Stimulated activated CD4-positive, alpha-beta T cell treated with anti-CD3 and anti-CD28 coated beads, Interleukin-1b, Interleukin-23, amount 100 ng/mL, for 1 hour (primary cell): ENCODE measurements at regions not wholly inside any gene's neighbourhood (a gene's known extent, or its start where the extent isn't known, plus 50 kb on each side); places are given as distances from the start of the nearest gene placed in this dataset.
"Not testable (repeated sequence)": the region's sequence is repeated elsewhere in the genome, so short reads cannot be mapped to it uniquely, and the experiment has no call there.

Experiments
- DNase-seq, 2 donors: peaks; one replicate each; pipeline ENCODE4 v3.0.0-alpha.2; 2020; ENCODE audit warnings: low read depth in 2 of 2

DNA sequence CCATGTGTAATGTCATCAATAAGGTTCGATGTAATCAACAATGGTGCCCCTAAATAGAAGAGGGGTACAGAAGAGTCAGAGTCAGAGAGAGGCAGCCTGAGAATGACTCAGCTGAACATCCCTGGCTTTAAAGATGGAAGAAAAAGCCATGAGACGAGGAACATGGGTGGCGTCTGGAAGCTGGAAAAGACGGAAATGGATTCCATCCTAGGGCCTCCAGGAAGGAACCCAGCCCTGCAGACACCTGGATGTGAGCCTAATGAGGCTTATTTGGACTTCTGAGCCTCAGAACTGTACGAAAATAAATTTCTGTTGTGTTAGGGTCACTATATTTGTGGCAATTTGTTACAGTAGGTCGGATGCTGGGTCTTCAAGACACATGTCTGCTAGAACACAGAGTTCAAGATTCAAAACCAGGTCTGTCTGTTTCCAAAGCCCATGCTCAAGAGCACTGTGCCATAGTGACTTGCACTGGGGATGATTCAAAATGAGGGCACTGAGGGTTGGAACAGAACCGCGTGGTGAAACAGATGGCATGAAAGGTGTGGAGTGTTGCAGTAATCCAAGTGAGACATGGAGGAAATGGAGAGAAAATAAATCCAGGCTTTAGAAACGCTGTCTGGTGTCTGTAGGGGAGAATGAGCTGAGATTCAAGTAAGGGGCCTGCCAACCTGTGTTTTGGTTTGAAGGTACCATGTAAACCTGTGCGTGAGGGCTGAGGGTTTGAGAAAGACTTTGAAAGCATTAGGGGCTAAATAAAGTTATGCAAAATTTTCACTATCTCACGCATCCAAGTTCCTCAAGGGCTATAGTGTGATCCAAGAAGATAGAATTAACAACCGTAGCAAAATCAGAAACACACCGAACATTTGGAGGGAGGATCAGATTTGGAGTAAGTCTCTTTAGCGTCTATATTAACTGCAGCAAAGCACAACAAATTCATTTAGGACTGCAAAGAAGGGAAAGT is 849.1 kb upstream of the AUTS2 start:
- DNase-seq: no peak

DNA sequence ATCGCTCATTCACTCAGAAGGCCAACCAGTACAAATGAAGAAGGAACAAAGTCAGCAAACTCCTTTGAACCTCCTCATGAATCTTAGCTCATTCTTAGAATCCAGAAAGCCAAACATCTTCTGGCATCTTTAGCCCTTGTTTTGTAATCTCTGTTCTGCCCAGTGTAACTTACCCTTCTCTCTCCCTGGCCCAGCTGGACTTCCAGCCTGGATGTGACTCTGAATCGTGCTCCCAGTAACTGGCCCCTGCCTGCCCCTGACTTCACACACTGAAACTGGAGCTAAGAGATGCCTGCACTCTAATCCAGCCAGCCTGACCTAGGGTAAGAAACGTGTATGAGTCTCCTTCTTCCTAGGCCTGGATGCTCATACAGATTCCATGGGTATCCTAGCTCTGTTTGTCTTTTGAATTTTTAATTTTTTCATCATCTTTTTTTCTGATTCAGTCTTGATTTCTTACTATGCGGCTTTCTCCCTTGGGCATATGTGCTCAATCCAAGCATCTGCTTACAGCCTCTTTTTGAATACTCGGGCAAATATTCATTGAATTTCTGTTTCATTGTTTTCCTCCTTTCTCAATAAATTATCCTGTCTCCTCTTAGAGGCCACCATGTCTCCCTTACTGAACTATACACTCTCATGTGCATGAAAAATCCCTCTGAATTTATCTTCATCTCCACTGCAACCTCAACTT is 845.6 kb upstream of the AUTS2 start:
- DNase-seq: no peak

DNA sequence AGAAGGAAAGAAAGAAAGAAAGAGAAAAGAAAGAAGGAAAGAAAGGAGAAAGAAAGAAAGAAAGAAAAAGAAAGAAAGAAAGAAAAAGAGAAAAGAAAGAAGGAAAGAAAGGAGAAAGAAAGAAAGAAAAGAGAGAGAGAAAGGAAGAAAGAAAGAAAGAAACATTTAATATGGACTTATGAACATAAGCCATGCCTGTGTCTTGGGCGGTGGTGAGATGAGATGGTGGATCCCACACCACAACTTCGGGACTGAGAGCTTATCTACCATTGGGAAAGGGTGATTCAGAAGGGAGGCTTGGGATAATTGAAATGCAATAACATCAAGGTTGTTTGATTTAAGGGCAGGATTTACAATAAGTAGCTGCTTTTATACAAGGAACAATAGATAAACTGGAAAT is 843.9 kb upstream of the AUTS2 start:
- no peak for DNase-seq

DNA sequence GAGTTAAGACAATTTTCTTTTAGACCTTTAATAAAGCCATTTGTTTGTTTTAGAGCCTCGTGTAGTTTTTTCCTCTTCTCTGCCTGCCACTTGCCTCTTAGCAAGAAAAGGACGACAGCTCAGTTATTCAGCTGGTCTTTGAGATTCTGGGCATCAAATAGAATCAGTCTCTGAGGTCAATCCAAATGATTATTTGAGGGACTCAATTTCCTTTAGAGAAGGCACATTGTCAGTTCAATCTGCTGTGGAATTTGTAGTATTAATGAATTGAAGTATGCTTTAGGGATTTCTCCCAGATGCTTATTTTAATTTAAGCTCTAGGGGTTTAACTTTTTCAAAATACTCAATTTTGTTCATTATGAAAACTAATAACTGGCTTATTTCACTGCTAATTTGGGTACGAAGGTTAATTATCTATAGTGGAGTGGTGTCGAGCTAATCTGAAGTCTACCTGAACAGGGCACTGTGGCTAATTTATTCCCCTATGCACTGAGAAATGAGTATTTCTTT is 841.2 kb upstream of the AUTS2 start:
- no peak for DNase-seq

DNA sequence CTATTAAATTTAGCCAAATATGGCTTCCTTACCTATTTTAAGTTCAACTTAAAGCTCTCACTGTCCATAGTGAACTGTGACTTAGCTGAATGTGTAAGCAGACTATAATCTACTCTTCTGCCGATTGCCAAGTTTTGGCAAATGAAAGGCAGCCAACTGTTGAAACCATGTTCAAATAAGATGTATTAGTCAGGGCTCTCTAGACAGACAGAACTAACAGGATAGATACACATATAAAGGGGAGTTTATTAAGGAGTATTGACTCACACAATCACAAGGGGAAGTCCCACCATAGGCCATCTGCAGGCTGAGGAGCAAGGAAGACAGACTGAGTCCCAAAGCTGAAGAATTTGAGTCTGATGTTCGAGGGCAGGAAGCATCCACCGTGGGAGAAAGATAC is 837.7 kb upstream of the AUTS2 start:
- DNase-seq: no peak

DNA sequence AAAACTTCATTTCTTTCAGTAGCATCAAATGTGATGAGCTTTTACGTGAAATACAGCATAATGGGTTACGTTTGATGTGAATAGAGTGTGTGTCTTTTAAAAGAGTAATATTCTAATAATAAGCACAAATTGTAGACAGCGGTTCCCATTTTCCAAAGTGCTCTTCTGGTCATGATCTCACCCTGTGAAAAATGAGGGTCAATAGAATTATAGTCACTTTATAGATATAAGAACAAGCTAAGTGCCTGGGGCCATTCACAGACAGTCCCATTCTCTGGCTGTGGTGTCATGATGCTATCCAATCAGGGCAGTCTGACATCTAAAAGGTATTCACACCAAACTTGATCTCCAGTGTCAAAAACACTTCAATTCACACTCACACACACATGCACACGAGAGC is 830.8 kb upstream of the AUTS2 start:
- no peak for DNase-seq

DNA sequence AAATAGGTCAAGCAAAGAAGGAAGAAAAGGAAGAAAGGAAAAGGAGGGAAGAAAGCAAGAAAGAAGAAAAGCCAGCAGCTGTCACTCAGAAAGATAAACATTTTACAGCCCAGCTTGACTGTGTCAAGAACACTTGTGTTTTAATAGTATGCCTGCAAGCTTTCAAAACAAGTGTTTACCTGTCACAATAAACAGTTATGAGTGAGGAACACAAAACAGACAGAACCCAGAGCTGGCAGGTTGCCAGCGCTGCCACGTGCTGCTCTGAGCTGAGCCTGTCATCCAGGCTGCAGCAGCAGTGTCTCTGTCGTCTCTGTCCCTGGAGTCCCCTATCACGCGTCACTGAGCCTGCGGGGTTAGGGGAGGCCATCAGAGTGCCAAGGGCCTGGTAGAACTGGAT is 827.6 kb upstream of the AUTS2 start:
- DNase-seq: no peak

DNA sequence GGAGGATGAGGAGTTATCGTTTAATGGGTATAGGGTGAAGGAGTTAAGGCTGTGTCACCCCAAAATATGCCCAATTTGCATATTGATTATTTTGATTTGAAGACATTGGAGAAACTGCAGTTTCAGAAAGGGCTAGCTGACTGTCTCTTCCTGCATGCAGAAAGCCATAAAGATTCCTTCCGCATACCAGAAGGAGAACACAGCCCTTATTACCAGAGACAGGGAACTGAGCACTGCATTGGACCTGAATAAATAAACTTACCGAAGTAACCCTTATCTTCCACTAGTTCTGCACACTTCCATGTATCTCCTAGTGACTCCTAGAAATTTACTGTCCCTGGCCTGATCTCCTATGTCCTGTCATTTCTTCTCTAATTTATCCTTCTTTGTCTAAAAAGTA is 821.9 kb upstream of the AUTS2 start:
- DNase-seq: no peak

DNA sequence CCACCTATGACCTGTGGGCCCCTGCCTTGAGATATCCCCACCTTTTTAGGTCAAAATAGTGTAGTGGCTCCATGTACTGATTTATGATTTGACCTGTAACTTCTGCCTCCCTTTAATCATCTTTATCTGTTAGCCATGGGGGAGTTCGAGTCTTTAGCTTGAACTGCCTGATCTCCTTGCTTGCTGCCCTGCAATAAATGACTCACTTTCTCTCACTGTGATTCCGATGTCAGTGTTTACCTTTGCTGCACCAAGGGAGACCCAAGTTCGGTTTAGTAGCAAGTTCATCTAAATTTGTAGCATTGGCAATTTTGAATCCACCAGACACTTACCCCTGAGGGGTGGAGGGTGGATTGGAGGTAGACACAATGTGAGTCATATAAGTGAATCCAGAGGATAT is 814.6 kb upstream of the AUTS2 start:
- DNase-seq: no peak

DNA sequence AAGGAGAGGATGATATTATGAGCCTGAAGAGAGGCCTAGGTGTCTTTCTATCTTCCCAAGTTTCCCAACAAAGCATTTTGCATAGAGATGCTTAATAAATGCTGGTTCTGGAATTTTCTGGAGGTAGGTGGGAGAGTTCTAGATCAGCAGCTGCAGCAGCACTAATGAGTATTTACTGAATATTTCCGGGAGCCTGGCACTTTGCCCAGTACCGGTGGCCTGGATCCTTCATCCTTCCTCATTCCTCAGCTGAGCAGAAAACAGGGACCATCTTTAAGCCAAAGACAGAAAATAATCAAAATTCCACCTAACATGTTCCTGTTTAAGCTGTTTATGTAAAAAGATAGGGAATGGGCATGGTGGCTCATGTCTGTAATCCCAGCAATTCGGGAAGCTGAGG is 813.2 kb upstream of the AUTS2 start:
- DNase-seq: no peak

DNA sequence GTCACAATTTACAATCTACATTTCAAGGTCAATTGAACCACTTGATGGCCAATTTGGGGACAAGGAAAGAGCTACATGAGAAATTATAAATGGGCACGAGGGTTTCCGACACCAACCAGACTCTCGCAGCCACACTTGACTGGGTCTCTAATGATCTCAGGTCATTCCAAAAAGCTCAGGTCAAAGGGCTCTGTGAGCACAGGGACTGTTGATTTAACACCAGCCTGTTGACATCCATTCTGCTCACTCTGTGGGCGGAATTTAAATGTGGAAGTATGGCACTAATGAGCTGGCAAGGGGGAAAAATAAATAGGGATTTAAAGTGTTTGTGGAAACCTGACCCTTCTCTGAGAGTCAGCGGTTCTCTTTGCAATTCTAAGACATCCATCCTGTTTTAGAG is 810.7 kb upstream of the AUTS2 start:
- no peak for DNase-seq

DNA sequence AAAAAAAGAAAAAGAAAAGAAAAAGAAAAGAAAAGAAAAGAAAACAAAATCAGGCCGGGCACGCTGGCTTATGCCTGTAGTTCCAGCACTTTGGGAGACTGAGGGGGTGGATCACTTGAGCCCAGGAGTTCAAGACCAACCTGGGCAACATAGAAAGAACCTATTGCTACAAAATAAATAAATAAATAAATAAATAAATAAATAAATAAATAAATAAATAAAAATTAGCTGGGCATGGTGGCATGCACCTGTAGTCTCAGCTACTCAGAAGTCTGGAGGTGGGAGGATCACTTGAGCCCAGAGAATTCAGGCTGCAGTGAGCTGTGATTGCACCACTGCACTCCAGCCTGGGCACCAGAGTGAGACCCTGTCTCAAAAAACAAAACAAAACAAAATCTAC is 809.7 kb upstream of the AUTS2 start:
- DNase-seq: not testable (repeated sequence)

DNA sequence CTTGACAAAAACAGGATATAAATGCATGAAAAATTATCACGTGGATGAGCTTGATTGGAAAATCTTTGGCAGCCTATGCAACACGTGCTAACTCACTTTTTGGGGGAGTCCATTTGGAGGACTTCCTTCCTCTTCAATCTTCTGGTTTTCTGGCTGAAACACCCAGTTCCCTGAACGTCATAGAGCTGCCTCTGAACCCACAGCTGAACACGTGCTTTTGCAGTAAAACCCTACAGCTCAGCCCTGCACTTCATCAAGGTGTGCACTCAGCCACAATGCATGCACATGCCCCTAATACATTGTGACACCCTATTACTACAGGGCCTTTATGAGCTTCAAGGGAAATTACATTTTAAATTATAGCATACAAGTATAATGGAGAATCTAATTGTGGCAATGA is 808.7 kb upstream of the AUTS2 start:
- no peak for DNase-seq

DNA sequence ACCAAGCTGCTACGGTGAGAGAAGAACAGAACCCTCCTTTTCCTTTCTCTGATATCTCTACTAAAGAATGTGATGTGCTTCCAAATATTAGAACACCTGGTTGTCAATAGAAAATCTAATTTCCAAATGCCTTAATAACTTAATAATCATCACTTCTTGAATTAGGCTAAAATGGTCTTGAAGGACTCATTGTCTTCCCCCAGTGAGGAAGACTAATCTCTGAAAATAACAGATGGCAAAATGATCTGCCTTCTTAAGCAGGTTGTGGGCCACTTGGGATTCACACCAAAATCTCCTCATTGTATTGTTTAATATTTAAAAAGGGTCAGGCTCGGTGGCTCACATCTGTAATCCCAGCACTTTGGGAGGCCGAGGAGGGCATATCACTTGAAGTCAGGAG is 805.9 kb upstream of the AUTS2 start:
- no peak for DNase-seq

DNA sequence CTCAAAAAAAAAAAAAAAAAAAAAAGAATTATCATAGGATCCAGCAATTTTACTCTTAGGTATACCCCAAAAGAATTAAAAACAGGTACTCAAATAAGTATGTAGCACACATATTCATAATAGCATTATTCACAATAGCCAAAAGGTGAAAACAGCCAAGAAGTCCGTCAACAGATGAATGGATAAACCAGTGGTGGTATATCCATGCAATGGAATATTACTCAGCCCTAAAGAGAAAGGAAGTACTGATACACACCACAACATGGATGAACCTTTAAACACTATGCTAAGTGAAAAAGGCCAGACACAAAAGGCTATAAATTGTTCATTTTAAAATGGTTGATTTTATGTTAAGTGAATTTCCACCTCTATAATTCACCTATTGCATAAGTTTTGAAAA is 804.8 kb upstream of the AUTS2 start:
- DNase-seq: no peak

DNA sequence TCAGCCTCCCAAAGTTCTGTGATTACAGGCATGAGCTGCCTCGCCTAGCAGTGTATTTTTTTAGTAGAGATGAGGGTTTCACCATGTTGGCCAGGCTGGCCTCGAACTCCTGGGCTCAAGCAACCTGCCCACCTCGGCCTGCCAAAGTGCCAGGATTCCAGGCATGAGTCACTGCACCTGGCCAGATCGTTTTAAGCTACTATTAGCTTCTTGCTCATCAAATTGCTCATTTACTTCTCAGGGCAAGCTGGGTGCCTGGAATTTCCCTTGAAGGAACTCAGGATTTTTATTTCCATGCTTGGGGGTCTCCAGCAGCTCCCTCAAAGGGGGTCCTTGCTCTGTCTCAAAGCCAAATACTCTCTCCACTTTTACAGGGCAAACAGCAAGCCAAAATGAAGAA is 798.0 kb upstream of the AUTS2 start:
- DNase-seq: no peak

DNA sequence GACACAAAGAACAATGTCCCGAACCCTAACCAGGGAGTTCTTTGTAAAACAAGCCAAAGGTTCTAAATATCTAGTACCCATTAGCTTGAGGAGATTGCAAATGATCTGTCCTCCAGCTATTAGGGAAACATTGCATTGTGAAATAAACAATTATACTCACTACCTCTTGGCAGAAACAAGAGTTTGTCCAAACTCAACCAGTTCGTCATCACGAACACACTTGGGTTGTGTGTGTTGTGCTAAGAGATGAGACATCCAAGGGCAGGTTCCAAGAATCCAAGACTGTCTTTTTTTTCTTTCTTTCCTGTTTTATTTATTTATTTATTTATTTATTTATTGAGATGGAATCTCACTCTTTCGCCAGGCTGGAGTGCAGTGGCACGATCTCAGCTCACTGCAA is 793.1 kb upstream of the AUTS2 start:
- DNase-seq: no peak

DNA sequence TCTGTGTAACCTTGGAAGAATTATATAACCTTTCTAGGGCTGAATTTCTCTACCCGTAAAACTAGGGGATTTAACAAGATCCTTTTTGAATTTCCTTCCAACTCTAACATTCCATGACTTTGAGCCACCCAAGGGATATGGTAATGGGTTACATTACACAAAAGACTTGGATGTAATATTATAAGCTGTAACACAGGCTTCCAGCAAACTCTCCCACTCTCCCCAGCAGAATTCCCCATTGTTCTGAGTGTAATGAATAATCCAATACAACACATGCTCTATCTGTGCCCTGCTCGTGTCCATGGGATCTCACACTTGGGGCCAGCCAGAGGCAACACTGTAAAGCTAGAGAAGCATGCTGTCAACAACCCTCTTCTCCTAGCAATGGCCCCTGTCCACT is 790.6 kb upstream of the AUTS2 start:
- DNase-seq: no peak

DNA sequence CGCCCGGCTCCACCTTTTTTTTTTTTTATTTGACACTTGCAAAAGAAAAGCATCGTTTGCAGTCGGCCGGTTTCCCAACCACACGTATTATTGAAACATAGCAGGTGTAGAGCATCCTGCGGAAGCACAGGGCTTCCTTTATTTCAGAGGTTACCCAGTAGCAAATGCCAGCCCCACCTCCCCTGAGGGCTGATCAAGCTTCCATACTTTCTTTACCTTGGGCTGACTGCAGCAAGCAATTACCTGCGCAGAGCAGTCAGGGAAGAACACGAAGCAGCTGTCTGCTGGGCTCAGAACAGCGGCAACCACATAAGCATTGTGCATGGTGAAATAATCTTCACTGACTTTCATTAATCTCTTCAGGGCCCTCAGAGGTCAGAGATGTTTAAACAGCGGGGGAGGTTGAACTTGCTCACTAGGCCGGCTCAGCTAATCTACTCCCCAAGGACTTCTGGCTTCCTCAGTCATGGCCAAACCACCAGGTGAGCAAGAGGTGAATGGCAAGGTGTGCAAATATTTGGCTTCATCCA is 784.7 kb upstream of the AUTS2 start:
- no peak for DNase-seq

DNA sequence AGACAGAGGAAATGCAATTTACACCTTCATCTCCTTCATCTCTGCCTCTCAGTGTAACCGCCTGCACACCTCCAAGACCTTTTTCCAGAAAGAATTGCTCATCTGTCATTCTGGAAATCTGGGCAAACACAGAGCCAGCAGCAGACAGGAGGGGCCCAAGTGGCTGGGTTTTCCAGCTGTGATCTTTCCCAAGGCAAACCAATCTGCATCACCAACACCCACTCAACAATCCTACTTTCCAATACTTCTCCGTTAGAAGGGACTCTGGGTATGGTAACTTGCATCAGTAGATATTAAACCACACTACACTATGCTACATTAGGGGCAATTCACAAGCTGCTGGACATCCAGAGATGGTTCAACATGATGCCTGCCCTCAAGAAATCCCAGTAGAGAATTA is 781.8 kb upstream of the AUTS2 start:
- no peak for DNase-seq

DNA sequence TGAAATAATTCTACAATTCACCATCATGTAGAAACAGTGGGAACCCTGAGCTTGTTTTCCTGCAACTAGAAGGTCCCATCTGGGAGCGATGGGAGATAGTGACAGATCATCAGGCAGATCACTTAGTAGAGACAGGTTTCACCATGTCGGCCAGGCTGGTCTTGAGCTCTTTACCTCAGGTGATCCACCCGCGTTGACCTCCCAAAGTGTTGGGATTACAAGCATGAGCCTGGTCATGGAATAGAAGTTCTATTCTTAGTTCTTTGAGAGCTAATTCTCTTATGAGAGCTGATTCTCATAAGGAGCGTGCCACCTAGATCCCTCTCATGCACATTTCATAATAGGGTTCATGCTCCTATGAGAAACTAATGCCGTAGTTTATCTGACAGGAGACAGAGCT is 778.0 kb upstream of the AUTS2 start:
- DNase-seq: no peak

DNA sequence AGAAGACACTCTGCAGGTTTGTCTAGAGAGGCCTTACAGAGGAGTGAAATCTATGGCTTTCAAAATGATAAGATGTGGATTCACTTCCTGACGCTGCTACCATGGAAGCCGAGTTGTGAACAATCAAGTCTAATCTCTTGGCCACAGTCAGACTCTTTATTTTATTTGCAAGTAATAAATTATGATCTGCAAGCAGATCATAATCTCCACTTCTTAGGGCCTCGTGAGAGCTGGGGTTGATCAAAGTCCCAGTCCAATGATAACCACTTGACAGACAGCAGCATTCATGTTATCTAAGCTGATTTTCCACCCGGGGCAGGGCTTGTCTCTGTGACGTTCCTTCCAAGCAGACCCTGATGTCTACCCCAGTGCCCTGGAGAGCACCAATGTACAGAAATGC is 776.4 kb upstream of the AUTS2 start:
- DNase-seq: no peak
